ENCODE measurements at regions not wholly inside any gene's neighbourhood (a gene's known extent, or its start where the extent isn't known, plus 50 kb on each side); places are given as distances from the start of the nearest gene placed in this dataset.

- H3K27ac ChIP-seq (ENCODE audit: control insufficient read depth, insufficient read depth): no peak overlapping the region
- ChIA-PET SMC1A (ENCODE audit: uncharacterized antibody, unreplicated experiment) (no interaction called here), CTCF (no interaction called here), RAD21 (ENCODE audit: unreplicated experiment) (no interaction called here), POLR2A (no interaction called here)
- H3K4me3 ChIP-seq: no peak overlapping the region
- H3K4me1 ChIP-seq (ENCODE audit: control insufficient read depth, insufficient read depth, low read length): no peaks in the 10 kb centered on the region
- in situ Hi-C loops (cut with MboI) (no loop called here), intact Hi-C loops (cut with micrococcal nuclease; ENCODE audit: unreplicated experiment) (no loop called here)
- no peak overlapping the region for H3K9ac ChIP-seq (ENCODE audit: control insufficient read depth, insufficient read depth, low read length)
- TF ChIP-seq CREB1 (IDR thresholded peaks at IDR 0.05; ENCODE audit: low read depth) (no peak), NR2C1 (IDR thresholded peaks at IDR 0.05) (no peak), MYB (IDR thresholded peaks at IDR 0.05; ENCODE audit: borderline replicate concordance, low read depth, low read length) (no peak), SP1 (IDR thresholded peaks at IDR 0.05; ENCODE audit: low read depth, low read length) (no peak), REST (IDR thresholded peaks at IDR 0.05; ENCODE audit: low read depth, low read length) (no peak), CTCF (IDR thresholded peaks at IDR 0.05 in 2 of 3, conservative IDR thresholded peaks at IDR 0.05 in 1 of 3; ENCODE audit: control insufficient read depth in 2 of 3, extremely low read depth in 1 of 3, insufficient read depth in 1 of 3, low read depth in 3 of 3, low read length in 3 of 3) (no peak), KAT2A (conservative IDR thresholded peaks at IDR 0.05; ENCODE audit: control insufficient read depth, low read depth, low read length) (no peak), ZBTB4 (CRISPR knock-in tag; IDR thresholded peaks at IDR 0.05) (no peak), BCL3 (IDR thresholded peaks at IDR 0.05; ENCODE audit: borderline replicate concordance, insufficient read depth, low read depth, low read length, poor library complexity, severe bottlenecking) (no peak), IRF4 (IDR thresholded peaks at IDR 0.05; ENCODE audit: low read depth, low read length) (no peak)
- H3K4me2 ChIP-seq (ENCODE audit: control insufficient read depth, insufficient read depth): no peak overlapping the region
- BruUV-seq (replicated peaks): no TSS peak
- 0% methylated on average over 5 of the region's 5 CpGs for WGBS (ENCODE audit: insufficient coverage, insufficient replicate concordance, low lambda C conversion rate, missing lambda C conversion rate)
- FAIRE-seq (no peak), ATAC-seq (no peak), DNase-seq (ENCODE audit: low read depth, low spot score) (no peak)
- no peaks in the 10 kb centered on the region for H3K9me3 ChIP-seq (replicated peaks; ENCODE audit: control insufficient read depth, insufficient read depth, low read length)
- no peaks in the 10 kb centered on the region for H3K36me3 ChIP-seq (ENCODE audit: control insufficient read depth in 2 of 2, insufficient read depth in 2 of 2, low read length in 1 of 2)
- no peaks in the 10 kb centered on the region for H4K20me1 ChIP-seq (ENCODE audit: control insufficient read depth, insufficient read depth)
- H3K79me2 ChIP-seq (ENCODE audit: control insufficient read depth, insufficient read depth, low read length): no peaks in the 10 kb centered on the region
- no peaks in the 10 kb centered on the region; a peak in 1 of 4 replicates for H3K27me3 ChIP-seq (replicated peaks in 1 of 2; ENCODE audit: control insufficient read depth in 2 of 2, insufficient read depth in 2 of 2, low read length in 1 of 2)
- no peak overlapping the region for H2AFZ ChIP-seq (ENCODE audit: control insufficient read depth, low read depth, low read length)
Measured at GRCh38 chr15:93478947-93479346, 389.9 kb upstream of the RGMA start.

Data from GM12878 (cell line).